NT2/D1 (cell line): ENCODE measurements at regions not wholly inside any gene's neighbourhood (a gene's known extent, or its start where the extent isn't known, plus 50 kb on each side); places are given as distances from the start of the nearest gene placed in this dataset.

Source experiments
- DNase-seq: peaks from one replicate; pipeline ENCODE4 v3.0.0-alpha.2; 2011; ENCODE audit warnings: low read depth, low spot score
- H3K27me3 ChIP-seq: 2 replicates; pipeline ENCODE4 v1.6.0; 2011; ENCODE audit warnings: mild to moderate bottlenecking; ENCODE audit not compliant: insufficient read length, insufficient read depth
- H3K36me3 ChIP-seq: 2 replicates; pipeline ENCODE4 v1.6.1; 2011; ENCODE audit warnings: mild to moderate bottlenecking, low read length, mixed read lengths; ENCODE audit not compliant: insufficient read depth, insufficient read length
- H3K4me1 ChIP-seq: 2 replicates; pipeline ENCODE4 v1.5.1; 2011; ENCODE audit not compliant: insufficient read depth, insufficient read length
- H3K4me3 ChIP-seq: 2 replicates; pipeline ENCODE4 v1.5.1; 2011; ENCODE audit warnings: low read depth; ENCODE audit not compliant: insufficient read length
- H3K9ac ChIP-seq: 2 replicates; pipeline ENCODE4 v1.6.0; 2011; ENCODE audit warnings: low read depth; ENCODE audit not compliant: insufficient read length
- H3K9me3 ChIP-seq: 2 replicates; pipeline ENCODE4 v1.5.1; 2011; ENCODE audit warnings: mild to moderate bottlenecking, low read length; ENCODE audit not compliant: insufficient read depth
- SUZ12 ChIP-seq: IDR thresholded peaks from 2 replicates; pipeline ENCODE4 v1.6.1; 2011; ENCODE audit not compliant: insufficient read length, insufficient read depth; ENCODE audit errors: extremely low read depth
- YY1 ChIP-seq: IDR thresholded peaks from 2 replicates; pipeline ENCODE4 v1.6.1; 2011; ENCODE audit not compliant: insufficient read length, insufficient read depth
- ZNF274 ChIP-seq: IDR thresholded peaks from 2 replicates; pipeline ENCODE4 v1.6.1; 2011; ENCODE audit warnings: mild to moderate bottlenecking, low read depth, low read length

- no peaks in the 10 kb centered on the region for H3K27me3 ChIP-seq
- no peak overlapping the region for H3K9ac ChIP-seq
- no peak for TF ChIP-seq ZNF274
- TF ChIP-seq SUZ12, result no peak
- no peak for TF ChIP-seq YY1
- no peak overlapping the region for H3K4me3 ChIP-seq
- peaks cover 4% of the 10 kb centered on the region for H3K4me1 ChIP-seq
- no peaks in the 10 kb centered on the region for H3K9me3 ChIP-seq
- no peak for DNase-seq
- no peaks in the 10 kb centered on the region for H3K36me3 ChIP-seq
These were observed 72.2 kb upstream of the MYL10 start for GRCh38 chr7:101701153-101701794.

- Histone ChIP-seq H3K36me3 (no peaks in the 10 kb centered on the region), H3K4me3 (no peak overlapping the region), H3K27me3 (no peaks in the 10 kb centered on the region), H3K4me1 (peaks cover 4% of the 10 kb centered on the region), H3K9ac (no peak overlapping the region), H3K9me3 (no peaks in the 10 kb centered on the region)
- DNase-seq, result peak; percentile 46
- no peak for TF ChIP-seq ZNF274
- TF ChIP-seq YY1, result no peak
- no peak for TF ChIP-seq SUZ12
These were observed 73.3 kb upstream of the MYL10 start for GRCh38 chr7:101702362-101702850.

DNA sequence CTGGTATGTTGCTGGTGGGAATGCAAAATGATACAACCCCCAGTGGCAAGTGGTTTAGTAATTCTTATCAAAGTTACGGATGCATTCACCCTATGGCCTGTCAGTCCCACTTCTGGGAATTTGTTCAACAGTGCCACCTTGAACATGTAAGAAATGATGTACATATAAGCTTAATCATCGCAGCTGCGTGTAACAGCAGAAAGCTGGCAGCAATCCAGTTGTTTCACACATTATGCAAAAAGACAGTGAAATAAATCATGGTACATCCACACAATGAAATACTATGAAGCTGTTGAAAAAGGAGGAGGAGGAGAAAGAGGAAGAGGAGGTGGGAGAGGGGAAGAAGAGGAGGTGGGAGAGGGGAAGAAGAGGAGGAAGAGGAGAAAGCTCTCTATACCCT is 76.2 kb upstream of the MYL10 start:
- Histone ChIP-seq H3K9ac (no peak overlapping the region), H3K36me3 (no peaks in the 10 kb centered on the region), H3K4me1 (peaks cover 2% of the 10 kb centered on the region), H3K27me3 (no peaks in the 10 kb centered on the region), H3K4me3 (no peak overlapping the region), H3K9me3 (no peaks in the 10 kb centered on the region)
- DNase-seq, result no peak
- TF ChIP-seq SUZ12, result no peak
- TF ChIP-seq YY1, result no peak
- TF ChIP-seq ZNF274, result no peak

- no peak overlapping the region for H3K9ac ChIP-seq
- no peak for DNase-seq
- no peaks in the 10 kb centered on the region for H3K36me3 ChIP-seq
- no peak overlapping the region for H3K4me3 ChIP-seq
- no peak for TF ChIP-seq YY1
- TF ChIP-seq SUZ12, result no peak
- TF ChIP-seq ZNF274, result no peak
- no peaks in the 10 kb centered on the region for H3K9me3 ChIP-seq
- H3K4me1 ChIP-seq, result no peaks in the 10 kb centered on the region
- no peaks in the 10 kb centered on the region for H3K27me3 ChIP-seq
These were observed 78.5 kb upstream of the MYL10 start for GRCh38 chr7:101707587-101707986.

DNA sequence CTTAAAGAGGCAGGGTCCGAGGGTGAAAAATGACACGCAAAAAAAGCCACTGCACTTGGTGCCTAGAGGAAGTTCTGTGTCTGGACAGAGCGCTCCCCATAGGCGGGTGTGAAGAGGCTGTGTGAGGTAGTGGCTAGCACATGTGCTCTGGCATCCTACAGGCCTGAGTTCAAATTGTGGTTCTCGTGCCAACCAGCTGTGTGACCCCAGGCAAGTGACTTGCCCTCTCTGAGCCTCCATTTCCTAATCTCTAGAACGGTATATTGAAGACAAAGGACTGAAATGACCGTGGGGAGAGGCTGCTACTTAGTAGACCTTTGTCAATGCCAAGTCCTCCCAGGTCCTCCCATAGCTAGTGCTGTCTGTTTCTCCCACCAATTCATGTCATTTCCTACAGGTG is 79.1 kb upstream of the MYL10 start:
- H3K9me3 ChIP-seq, result no peaks in the 10 kb centered on the region
- no peaks in the 10 kb centered on the region for H3K36me3 ChIP-seq
- H3K4me1 ChIP-seq, result no peaks in the 10 kb centered on the region
- H3K9ac ChIP-seq, result no peak overlapping the region
- no peak for DNase-seq
- no peak overlapping the region for H3K4me3 ChIP-seq
- TF ChIP-seq ZNF274, result no peak
- no peak for TF ChIP-seq YY1
- no peak for TF ChIP-seq SUZ12
- no peaks in the 10 kb centered on the region for H3K27me3 ChIP-seq

GRCh38 chr7:101712652-101713051 is 83.6 kb upstream of the MYL10 start:
- H3K4me3 ChIP-seq, result no peak overlapping the region
- TF ChIP-seq SUZ12 (no peak), YY1 (no peak), ZNF274 (no peak)
- DNase-seq, result no peak
- H3K9me3 ChIP-seq, result no peaks in the 10 kb centered on the region
- no peak overlapping the region for H3K9ac ChIP-seq
- no peaks in the 10 kb centered on the region for H3K36me3 ChIP-seq
- H3K4me1 ChIP-seq, result no peaks in the 10 kb centered on the region
- no peaks in the 10 kb centered on the region for H3K27me3 ChIP-seq

GRCh38 chr7:101714097-101714496 is 85.0 kb upstream of the MYL10 start:
- TF ChIP-seq ZNF274, result no peak
- TF ChIP-seq YY1, result no peak
- TF ChIP-seq SUZ12, result no peak
- Histone ChIP-seq H3K9me3 (no peaks in the 10 kb centered on the region), H3K4me1 (peaks cover 3% of the 10 kb centered on the region), H3K9ac (no peak overlapping the region), H3K4me3 (no peak overlapping the region), H3K36me3 (no peaks in the 10 kb centered on the region), H3K27me3 (no peaks in the 10 kb centered on the region)
- DNase-seq, result no peak
